ENCODE measurements at regions not wholly inside any gene's neighbourhood (a gene's known extent, or its start where the extent isn't known, plus 50 kb on each side); places are given as distances from the start of the nearest gene placed in this dataset.

DNA sequence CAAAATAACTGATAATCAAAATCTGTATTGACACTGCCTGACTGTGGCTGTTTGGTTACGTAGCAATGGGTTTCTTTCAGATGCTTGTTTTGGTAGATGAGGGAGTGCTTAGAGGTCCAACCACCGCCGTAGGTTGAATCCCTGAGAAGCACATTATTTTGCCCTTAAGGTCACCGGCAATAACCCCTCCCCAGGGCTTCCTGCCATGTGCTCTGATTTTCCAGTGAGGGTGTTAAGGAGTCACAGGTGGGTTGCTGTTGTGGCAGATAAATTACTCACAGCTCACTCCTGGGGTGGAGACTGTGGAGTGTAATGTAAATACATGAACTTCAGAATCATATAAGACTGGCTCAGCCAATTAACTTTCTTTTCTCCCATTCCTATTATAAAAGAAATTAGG, 81.5 kb upstream of the ZP4 start:
- DNase-seq (ENCODE audit: low read depth), result no peak
- H3K4me3 ChIP-seq (ENCODE audit: low read depth, low read length), result no peak overlapping the region
- TF ChIP-seq, protein P1, sequence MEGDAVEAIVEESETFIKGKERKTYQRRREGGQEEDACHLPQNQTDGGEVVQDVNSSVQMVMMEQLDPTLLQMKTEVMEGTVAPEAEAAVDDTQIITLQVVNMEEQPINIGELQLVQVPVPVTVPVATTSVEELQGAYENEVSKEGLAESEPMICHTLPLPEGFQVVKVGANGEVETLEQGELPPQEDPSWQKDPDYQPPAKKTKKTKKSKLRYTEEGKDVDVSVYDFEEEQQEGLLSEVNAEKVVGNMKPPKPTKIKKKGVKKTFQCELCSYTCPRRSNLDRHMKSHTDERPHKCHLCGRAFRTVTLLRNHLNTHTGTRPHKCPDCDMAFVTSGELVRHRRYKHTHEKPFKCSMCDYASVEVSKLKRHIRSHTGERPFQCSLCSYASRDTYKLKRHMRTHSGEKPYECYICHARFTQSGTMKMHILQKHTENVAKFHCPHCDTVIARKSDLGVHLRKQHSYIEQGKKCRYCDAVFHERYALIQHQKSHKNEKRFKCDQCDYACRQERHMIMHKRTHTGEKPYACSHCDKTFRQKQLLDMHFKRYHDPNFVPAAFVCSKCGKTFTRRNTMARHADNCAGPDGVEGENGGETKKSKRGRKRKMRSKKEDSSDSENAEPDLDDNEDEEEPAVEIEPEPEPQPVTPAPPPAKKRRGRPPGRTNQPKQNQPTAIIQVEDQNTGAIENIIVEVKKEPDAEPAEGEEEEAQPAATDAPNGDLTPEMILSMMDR (conservative IDR thresholded peaks at IDR 0.05; ENCODE audit: low read depth, low read length), result no peak

DNA sequence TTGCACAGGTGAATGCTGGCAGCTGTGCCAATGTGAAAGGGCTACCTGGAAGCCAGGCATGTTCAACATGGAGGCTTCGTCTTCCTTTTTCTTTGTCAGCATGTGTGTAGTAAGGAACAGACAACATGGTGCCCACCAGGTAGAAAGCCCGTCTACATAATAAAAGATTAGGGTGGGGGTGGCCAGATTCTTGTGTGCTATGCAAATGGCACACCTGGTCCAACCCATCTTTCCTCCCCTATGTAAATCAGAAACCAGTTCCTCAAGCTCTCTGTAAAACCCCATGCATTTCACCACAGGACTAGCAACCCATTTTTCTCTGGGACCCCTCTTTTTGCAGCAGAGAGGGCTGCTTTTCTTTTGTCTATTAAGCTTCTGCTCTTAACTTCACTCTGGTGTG, 72.3 kb upstream of the ZP4 start:
- no peak for DNase-seq (ENCODE audit: low read depth)
- no peak overlapping the region for H3K4me3 ChIP-seq (ENCODE audit: low read depth, low read length)
- TF ChIP-seq, protein P1 (conservative IDR thresholded peaks at IDR 0.05; ENCODE audit: low read depth, low read length), result no peak

DNA sequence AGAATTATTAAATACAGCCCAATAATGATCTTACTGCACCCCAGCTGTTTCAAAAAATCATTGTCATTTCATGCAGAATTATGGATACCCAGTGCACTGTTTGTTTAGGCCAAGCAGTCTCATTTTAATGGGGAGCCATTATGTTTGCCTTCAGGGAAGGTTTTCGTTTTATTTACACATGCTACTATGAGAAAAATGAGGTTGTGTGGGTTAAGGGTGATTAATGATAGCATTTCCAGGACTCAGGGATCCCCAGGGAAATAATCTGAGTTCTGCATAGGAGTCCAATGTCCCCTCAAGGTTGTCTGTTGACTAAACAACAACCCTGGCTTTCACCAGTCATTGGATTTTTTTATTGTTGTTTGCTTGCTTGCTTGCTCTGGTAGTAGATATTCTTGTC, 71.0 kb upstream of the ZP4 start:
- no peak overlapping the region for H3K4me3 ChIP-seq (ENCODE audit: low read depth, low read length)
- no peak for DNase-seq (ENCODE audit: low read depth)
- TF ChIP-seq, protein P1 (conservative IDR thresholded peaks at IDR 0.05; ENCODE audit: low read depth, low read length), result no peak

DNA sequence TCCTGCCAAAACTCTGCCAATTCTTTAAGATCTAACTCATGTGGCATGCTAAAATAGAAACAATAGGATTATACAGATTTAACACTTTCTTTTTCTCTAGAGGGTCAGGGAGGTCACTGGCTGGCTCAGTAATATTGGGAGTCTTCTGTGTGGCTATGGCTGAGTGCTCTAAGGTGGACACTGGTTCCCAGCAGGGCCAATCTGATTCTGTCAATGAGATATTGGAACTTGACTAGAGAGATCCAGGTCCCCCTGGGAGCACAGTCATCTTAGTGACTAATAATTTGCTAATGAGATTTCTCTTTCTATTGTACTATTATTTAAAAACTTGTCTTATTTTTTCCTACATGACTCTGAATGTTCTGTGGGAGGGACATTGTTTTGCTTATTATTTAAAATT, 69.1 kb upstream of the ZP4 start:
- no peak overlapping the region for H3K4me3 ChIP-seq (ENCODE audit: low read depth, low read length)
- TF ChIP-seq, protein P1 (conservative IDR thresholded peaks at IDR 0.05; ENCODE audit: low read depth, low read length), result no peak
- DNase-seq (ENCODE audit: low read depth), result no peak

DNA sequence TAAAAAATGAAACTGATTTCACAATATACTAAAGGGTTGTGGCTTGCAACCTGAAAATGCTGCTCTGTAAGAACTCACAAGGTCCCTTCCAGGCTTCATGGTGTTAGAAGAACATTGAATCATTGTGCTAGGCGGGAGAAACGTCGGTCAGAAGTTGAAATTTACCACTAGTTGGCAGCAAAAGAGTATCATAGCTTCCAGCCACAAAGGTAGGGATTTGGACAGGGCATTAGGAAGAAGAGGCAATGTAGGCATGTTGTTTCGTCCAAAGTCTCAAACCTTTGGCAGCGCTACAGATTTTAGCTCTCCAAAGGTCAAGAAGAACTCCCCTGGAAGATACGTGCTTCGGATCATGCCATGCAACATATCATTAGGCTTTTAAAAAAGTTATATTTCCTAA, 62.5 kb upstream of the ZP4 start:
- H3K4me3 ChIP-seq (ENCODE audit: low read depth, low read length), result no peak overlapping the region
- DNase-seq (ENCODE audit: low read depth), result no peak
- TF ChIP-seq, protein P1 (conservative IDR thresholded peaks at IDR 0.05; ENCODE audit: low read depth, low read length), result peak; percentile 72

All from epithelial cell of proximal tubule (primary cell).